Eye (tissue), 1 donor: ENCODE measurements at regions not wholly inside any gene's neighbourhood (a gene's known extent, or its start where the extent isn't known, plus 50 kb on each side); places are given as distances from the start of the nearest gene placed in this dataset.
"Not testable (repeated sequence)": the region's sequence is repeated elsewhere in the genome, so short reads cannot be mapped to it uniquely, and the experiment has no call there.

Experiments used
- DNase-seq: peaks from one replicate; pipeline ENCODE4 v3.0.0-alpha.2; 2015

DNA sequence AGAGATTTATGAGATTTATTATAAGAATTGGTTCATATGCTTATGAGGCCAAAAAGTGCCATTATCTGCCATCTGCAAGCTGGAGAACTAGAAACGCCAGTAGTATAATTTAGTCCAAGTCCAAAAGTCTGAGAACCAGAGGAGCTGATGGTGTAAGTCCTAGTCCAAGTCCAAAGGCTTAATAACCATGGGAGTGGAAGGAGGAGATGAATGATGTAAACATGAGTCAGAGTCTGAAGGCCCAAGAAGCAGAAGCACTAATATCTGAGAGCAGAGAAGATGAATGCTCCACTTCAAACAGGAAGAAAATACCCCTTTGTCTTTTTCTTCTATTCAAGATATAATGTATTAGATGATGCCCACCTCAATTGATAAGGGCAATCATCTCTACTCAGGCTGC, 185.7 kb downstream of the CGGBP1 start:
- no peak for DNase-seq

DNA sequence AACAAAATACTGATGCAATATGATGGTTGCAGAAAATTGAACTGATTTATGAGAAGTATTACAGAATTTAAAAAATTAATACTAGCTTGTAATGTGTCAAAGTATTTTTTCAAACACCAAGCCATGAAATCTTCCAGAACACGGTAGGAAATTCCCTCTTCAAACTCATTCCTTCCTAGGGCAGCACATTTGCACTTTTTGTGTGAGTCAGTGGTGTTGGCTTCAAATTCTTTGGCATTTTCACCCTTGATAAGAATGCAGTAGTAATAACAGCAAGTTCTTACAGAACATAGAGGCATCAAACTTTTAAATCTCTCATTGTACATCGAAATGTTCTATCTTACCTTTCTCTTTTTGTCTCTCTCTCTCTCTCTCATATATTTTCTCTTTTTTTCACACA, 191.8 kb downstream of the CGGBP1 start:
- no peak for DNase-seq

DNA sequence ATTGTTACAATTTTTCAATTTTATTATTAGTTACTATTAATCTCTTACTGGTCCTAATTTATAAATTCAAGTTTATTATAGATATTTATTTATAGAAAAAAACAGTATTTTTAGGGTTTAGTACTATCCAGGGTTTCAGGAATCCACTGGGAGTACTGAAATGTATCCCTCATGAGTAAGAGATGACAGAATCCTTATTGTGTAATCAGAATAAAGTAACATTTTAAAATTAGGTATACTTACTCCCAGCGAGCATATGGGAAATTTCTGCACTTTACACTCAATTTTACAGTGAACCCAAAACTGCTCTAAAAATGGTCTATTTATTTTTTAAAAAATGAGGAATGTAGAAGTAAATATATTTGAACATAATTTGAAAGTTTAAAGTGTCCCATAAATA, 202.7 kb downstream of the CGGBP1 start:
- no peak for DNase-seq

DNA sequence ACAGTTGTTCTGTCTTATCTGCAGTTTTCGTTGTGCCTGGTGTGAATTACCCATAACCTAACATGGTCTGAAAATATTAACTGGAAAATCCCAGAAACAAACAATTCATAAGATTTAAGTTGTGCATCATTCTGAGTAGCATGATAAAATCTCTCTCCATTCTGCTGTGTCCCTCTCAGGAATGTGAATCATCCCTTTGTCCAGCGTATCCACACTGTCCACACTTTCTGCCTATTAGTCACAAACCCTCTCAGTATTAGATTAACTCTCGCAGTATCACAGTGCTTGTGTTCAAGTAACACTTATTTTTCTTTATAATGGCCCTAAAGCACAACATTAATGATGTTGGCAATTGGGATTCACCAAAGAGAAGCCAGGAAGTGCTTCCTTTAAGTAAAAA, 203.2 kb downstream of the CGGBP1 start:
- peak; percentile 19 for DNase-seq

DNA sequence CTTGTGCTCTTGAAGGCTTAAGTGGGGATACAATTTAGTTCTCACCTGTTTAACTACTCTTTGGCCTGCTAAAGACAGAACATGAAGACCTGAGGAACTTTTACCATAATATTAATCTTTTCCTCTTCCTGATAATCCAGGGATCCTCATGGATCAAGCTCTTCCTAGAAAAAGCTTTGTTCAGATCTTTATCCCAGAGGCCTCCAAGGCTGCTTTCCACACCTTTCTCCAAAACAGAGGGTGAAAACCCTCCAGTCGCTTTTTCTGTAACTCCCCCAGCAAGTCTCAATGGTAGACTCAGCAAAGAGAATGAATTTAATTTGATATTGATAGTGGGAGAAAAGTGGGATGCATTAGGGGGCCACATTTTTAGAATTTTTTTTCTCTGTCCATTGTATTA, 203.6 kb downstream of the CGGBP1 start:
- no peak for DNase-seq

DNA sequence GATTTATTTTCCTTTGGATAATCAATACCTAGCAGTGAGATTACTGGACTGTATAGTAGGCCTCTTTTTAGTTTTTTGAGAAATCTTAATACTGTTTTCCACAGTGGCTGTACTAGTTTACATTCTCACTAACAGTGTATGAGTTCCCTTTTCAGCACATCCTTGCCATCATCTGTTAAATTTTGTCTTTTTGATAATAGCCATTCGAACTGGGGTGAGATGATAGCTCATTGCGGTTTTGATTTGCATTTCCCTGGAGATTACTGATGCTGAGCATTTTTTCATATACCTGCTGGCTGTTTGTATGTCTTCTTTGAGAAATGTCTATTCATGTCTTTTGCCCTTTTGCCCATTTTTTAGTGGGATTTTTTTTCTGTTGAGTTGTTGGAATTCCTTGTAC, 210.8 kb downstream of the CGGBP1 start:
- DNase-seq = no peak

DNA sequence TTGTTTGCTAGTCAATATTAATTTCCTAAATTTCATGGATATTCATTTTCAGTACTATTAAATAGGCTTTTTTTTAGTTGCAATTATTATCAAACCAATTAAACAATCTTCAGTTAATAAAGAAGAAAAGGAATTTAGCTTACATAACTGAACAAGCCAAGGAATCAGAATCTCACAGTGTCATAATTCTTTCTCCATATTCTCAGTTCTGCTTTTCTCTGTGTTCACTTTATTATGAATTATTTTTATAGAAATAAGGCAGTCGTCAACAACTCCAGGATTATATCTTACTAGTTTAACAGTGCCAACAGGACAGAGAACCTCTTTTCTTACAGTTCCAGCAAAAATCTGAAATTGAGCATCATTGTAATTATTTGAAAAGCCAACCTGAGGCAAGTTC, 221.7 kb downstream of the CGGBP1 start:
- no peak for DNase-seq

DNA sequence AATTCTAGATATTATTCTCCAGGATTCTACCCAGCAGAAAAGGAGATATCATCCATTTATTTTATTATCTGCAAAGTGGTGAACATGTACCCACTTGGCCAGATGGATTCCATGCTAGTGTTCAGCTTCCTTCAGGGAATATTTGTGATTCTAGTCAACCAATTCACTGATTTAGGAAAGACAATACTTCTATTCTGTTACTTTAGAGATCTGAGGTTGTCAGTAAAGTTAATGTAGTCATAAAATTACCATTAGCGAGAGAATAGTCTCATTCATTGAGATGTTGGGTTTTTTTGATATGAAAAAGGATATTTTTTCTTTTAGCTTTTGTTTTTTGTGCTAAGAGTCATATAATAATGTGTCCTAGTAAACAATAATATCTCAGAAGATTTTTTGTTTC, 222.8 kb downstream of the CGGBP1 start:
- DNase-seq = no peak

DNA sequence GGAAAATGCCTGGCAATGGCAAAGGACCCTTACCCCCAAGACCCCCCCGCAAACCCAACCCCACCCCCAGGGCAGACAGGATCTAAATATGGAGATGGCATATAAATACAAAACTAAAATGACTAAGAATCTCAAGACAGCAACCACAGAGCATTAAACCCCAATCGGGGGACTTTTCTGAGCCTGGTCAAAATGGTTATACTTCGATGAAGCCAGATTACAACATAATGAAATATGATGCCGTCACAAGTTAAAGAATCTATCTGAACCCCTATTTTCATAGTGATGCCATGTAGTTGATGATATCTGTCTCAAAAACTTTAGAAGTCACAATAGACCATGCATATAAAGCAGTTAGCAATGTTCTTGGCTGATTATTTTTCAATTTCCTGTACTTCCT, 223.6 kb downstream of the CGGBP1 start:
- DNase-seq = no peak

DNA sequence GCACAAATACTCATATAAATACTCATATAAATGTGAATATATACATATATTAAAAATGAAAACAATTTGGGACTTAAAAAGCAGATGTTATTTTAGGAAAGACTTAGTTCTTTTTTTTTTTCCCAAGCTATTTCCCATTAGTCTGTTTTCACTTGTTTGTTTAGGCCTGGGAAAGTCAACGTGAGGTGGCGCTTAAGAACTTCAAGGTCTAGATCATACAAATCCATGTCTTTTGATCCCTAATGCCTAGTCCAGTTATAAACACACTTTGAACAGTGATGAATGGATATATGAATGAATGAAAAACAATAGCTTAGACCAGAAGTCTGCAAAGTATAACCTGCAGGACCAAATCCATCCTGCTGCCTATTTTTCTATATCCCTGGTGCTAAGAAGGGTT, 224.5 kb downstream of the CGGBP1 start:
- no peak for DNase-seq

DNA sequence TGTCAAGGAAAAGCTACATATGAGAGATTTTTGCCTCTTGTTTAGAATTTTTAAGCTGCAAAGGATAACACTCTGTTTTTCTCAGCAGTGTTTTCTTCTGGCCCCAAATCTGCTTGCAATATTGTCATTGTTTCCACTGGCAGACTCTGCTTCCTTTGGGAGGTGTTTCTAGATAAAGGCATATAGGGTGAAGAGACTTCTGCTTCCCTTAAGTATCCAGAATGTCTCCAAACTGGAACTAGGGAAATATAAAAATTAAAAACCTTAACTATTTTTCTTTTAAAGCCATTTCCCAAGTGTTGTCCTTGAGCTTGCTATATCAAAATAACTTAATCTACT, 225.8 kb downstream of the CGGBP1 start:
- no peak for DNase-seq

DNA sequence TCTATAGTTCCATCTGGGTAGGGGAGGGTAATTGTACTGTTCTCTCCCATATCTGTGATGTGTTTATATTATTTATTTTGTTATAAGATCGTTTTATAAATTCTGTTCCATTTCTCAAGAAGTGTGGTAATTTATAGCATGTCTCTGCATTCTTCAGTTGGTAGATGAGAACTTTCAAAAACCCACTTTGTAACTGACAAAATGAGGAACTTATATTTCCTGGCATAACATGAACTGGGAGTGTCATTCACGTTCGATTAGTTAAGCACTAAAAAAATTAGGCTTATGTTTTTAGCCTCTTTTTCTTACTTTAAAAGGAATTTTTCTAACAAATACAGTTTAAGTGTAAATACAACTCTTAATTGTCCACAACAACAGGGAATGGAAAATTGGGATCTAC, 230.8 kb downstream of the CGGBP1 start:
- no peak for DNase-seq

DNA sequence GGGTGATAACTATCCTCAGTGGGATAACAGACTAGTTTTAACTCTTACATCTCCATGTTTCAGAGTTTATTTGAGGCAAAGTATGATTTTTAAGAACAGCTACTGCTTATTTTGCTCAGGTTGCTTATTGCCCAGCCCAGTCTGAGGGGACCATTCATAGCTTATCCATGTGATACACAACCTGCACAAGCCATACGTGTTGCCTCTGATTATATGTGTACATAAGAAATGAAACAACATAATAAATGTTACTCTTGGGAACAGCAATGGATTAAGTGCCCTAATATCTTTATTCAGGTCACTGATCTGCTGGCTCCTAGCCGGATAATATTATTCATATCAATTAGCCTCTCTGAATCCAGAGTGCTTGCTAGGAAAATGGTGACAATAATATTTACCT, 236.2 kb downstream of the CGGBP1 start:
- DNase-seq = no peak

DNA sequence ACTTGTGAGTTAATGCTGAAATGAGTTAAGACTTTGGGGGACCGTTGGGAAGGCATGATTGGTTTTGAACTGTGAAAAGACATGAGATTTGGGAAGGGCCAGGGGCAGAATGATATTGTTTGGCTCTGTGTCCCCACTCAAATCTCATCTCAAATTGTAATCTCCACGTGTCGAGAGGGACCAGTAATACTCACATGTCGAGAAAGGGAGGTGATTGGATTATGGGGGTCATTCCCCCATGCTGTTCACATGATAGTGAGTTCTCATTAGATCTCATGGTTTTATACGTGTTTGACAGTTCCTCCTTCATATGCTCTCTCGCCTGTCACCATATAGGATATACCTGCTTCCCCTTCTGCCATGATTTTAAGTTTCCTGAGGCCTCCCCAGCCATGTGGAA, 245.3 kb downstream of the CGGBP1 start:
- not testable (repeated sequence) for DNase-seq

DNA sequence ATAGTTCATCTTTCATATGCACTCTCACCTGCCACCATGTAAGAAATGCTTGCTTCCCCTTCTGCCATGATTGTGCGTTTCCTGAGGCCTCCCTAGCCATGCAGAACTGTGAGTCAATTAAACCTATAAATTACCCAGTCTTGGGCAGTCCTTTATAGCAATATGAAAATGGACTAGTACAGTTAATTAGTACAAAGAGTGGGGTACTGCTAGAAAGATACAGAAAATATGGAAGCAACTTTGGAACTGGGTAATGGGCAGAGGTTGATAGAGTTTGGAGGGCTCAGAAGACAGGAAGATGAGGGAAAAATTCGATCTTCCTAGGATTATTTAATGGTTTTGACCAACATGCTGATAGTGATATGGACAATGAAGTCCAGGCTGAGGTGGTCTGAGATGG, 246.9 kb downstream of the CGGBP1 start:
- no peak for DNase-seq

DNA sequence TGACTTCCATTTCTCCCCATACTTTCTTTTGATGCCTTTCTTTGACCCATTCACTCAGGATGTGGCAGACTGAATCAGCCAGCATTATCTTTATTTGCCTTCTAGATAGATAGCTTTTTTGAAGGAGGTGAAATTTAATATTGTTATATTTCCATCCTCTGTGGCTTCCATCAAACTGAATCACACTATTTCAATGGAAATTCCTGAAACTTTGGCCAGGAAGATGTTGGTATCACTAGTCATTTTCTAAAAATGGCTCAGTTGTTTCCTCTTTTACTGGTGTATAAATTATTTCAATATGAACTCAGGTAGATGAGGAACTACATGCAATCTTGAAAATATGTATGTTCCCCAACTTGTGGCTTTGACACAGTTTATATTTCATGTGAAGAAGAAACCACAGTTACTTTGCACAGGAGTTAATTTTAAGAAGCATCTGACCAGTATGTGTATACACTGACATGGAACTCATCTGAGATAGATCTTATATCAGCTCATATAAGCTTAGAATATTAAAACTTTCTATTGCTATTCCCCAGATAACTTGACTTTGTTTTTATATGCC, 248.3 kb downstream of the CGGBP1 start:
- DNase-seq = no peak

DNA sequence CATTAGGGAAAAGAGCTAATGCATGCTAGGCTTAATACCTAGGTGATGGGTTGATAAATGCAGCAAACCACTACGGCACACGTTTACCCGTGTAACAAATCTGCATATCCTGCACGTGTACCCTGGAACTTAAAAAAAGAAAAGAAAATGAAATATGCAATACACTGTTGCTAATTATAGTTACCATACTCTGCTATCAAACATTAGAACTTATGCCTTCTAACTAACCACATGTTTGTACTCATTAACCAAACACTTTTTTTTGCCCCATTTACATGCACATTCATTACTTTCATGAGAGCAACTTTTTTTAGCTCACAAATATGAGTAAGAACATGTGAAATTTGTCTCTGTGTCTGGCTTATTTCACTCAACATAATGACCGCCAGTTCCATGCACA, 253.1 kb downstream of the CGGBP1 start:
- no peak for DNase-seq

DNA sequence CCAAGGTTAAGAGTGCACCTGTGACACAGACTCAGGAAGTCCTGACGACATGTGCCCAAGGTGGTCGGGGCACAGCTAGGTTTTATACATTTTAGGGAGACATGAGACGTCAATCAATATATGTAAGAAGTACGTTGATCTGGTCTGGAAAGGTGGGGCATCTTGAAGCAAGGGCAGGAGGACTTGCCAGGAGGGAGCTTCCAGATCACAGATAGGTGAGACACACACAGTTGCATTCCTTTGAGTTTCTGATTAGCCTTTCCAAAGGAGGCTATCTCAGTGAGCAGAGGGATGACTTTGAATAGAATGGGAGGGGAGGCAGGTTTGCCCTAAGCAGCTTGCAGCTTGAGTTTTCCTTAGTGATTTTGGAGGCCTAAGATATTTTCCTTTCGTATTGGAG, 257.4 kb downstream of the CGGBP1 start:
- no peak for DNase-seq

DNA sequence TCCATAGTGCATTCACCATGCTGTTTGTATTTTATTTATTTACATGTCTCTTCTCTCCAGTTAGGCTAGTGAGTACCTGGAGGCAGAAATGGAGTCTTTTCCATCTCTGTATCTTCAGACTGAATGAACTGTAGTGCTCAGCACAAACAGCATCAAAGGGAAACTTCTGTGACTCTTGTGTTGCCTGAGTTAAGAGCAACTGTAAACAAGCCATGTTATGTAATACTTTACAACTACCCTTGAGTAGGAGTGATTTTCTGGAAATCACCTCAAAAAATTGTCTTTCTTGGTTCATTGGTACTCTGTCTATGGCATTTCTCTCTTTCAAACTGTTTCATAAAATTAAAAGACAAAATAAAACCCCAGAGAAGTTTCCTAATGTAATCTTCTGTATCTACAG, 258.3 kb downstream of the CGGBP1 start:
- no peak for DNase-seq

DNA sequence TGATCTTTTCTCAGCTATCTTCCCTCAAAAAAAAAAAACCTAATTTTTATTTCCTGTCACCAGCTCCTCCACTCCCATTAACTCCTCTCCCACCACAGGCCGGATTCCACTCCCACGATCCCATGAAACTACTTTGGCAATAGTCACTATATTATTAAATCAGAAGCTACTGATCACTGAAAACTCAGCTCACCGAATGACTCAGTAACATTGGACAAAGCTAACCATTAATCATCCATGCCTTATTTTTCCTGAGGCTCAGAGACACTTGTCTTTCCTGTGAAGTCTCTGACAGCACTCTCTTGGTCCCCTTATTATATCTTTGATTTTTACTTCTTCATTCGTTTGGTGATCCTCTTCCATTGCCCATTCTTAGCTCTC, 260.2 kb downstream of the CGGBP1 start:
- DNase-seq = no peak

DNA sequence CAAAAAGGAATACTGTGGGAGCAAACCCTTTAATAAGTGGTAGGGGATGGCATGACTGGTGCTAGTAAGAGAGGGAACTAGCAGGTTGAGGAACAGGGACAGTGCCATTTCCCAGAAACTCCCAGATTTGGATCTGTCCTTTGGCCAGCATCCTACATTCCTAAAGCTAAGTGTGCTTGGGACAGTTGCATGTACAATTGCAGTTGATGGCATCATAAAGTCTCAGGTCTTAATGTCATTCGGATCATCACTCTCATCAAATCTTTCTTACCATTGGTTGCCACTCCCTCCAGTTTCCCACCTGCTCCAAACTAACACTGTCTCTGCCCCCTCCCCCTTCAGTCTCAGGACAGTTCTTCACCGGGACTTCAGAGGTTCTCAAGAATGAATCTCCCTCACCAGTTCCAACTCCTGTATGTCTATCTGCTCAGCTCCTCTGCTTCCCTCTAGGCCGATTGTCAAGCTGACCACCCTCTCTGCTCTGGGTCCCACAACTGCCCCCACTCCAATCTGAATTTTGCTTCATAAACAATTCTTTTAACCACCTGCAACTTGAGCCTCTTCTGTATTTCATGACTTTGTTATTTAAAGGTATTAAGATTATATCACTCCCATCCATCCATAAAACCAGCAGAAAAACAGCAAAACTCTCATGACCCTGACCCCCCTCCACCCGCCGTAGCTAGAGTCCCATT, 260.8 kb downstream of the CGGBP1 start:
- DNase-seq = no peak

DNA sequence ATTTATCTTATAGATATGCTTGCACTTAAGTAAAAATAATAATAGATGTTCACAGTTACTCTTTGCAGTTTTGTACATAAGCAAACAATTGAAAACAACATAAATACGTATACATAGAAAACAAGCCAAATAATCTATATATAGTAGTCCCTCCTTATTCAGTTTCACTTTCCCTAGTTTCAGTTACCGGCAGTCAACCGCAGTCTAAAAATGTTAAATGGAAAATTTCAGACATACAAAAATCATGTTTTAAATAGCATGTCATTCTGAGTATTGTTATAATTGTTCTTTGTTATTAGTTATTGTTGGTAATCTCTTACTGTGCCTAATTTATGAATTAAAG, 262.0 kb downstream of the CGGBP1 start:
- no peak for DNase-seq

DNA sequence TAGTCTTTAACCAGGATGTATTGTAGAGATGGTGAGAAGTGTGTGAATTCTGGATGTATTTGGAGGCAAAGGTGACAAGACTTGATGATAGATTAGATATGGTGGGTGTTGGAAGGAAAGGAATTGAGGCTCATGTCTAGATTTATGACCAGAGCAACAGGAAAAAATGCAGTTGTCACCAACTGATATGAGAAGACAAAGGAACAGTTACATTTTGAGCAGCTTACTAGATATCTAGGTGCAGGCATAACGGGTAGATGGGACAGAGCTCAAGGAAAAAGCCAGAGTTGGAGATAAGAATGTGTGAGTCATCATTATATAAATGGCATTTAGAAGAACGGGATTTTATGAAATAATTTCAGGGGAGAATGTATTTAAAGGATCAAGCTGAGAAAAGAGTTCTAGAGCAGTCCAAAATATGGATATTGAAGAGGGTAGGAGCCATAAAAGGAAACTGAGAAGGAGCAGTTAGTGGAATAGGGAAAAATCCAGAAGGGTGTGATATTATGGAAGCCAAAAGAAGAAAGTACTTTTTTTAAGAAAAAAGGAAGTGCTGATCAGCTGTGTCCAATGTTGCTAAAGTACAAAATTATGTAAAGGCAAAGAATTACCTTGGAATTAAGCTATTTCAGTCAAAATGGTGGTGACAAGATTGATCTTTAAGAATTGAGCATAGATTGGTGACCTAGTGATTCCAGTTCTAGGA, 262.5 kb downstream of the CGGBP1 start:
- no peak for DNase-seq

DNA sequence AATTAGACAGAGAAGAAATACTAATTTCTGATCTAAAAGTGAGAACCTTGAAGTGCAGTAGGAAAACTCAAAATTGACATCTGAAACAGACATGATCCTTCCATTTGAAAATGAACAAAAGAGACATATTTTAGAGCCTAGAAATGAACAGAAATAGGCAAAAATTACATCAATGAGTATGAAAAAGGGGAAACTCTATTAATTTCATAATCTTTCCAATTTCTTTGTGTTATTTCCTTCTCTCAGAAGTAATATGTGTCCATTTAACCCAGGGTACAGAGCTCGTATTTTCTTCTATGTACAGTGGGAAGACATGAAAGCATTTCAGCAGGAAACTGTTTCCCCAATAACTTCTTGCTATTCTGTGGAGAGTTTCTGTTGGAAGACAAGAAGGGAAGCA, 263.1 kb downstream of the CGGBP1 start:
- no peak for DNase-seq

DNA sequence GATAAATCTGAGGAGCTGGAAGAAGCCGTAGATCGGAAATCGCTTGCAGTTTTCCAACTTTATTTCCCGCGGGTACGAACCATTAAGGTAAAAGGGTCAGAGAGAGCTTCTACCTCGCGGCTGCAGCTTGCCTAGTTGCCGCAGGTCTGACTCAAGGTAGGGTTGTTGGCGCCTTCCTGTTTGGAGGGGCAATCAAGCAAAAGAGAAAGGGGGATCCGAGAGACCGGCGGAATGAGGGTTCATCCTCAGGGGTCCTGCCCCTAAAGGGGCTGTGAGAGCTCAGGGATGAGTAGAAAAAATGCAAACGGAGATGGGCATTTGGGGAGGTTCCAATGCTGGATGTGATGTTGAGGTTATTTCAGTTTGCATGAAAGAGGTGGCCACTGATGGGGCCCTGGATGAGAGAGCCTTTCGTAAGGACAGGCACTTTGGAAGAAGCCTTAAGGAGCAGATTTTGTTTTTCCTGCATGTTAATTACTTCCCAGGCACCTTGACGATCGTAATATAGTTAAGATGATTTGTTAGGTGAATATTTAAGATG, 265.4 kb downstream of the CGGBP1 start:
- no peak for DNase-seq
